Neural progenitor cell (in vitro differentiated cells): ENCODE measurements at regions not wholly inside any gene's neighbourhood (a gene's known extent, or its start where the extent isn't known, plus 50 kb on each side); places are given as distances from the start of the nearest gene placed in this dataset.
A peak's percentile ranks its signal among the peaks of the same experiment; 100 is the strongest.

Experiments used
- DNase-seq: peaks from one replicate; pipeline ENCODE4 v3.0.0-alpha.2; 2016; ENCODE audit warnings: low spot score
- H2AFZ ChIP-seq: fragments of 200-600 bp; sonication (generic); replicated peaks from 2 replicates; pipeline ENCODE4 v1.6.1; 2016; ENCODE audit warnings: antibody characterized with exemption
- H3F3A ChIP-seq: fragments of 200-600 bp; sonication (generic); 2 replicates; pipeline ENCODE4 v1.6.1; 2016; ENCODE audit warnings: antibody characterized with exemption, low read depth
- H3K27ac ChIP-seq: fragments of 200-600 bp; sonication (generic); 2 replicates; pipeline ENCODE4 v1.5.1; 2016; ENCODE audit warnings: mild to moderate bottlenecking
- H3K27me3 ChIP-seq: fragments of 200-600 bp; sonication (generic); 2 replicates; pipeline ENCODE4 v1.6.1; 2016; ENCODE audit warnings: mild to moderate bottlenecking, moderate library complexity
- H3K36me3 ChIP-seq: fragments of 200-600 bp; sonication (generic); 2 replicates; pipeline ENCODE4 v1.5.1; 2016
- H3K4me1 ChIP-seq: fragments of 200-600 bp; sonication (generic); 2 replicates; pipeline ENCODE4 v1.6.1; 2016; ENCODE audit warnings: mixed run types
- H3K4me2 ChIP-seq: fragments of 200-600 bp; sonication (generic); 2 replicates; pipeline ENCODE4 v1.6.1; 2016
- H3K4me3 ChIP-seq: fragments of 200-600 bp; sonication (generic); 2 replicates; pipeline ENCODE4 v1.5.1; 2016
- H3K79me2 ChIP-seq: fragments of 200-600 bp; sonication (generic); 2 replicates; pipeline ENCODE4 v1.6.1; 2016; ENCODE audit warnings: low read depth
- H3K9ac ChIP-seq: fragments of 200-600 bp; sonication (generic); 2 replicates; pipeline ENCODE4 v1.6.1; 2016
- H3K9me3 ChIP-seq: fragments of 200-600 bp; sonication (generic); 2 replicates; pipeline ENCODE4 v1.5.1; 2016; ENCODE audit warnings: low read depth
- H4K20me1 ChIP-seq: fragments of 200-600 bp; sonication (generic); 2 replicates; pipeline ENCODE4 v1.6.1; 2016; ENCODE audit warnings: low read depth
- H3K27ac Mint-ChIP-seq: 3 replicates; pipeline ENCODE4 v1.8.0; 2021; ENCODE audit warnings: mixed read lengths
- H3K27me3 Mint-ChIP-seq: 2 replicates; pipeline ENCODE4 v1.8.0; 2022; ENCODE audit warnings: low read depth, mild to moderate bottlenecking, inconsistent platforms, moderate library complexity, mixed read lengths; ENCODE audit not compliant: insufficient read depth
- H3K36me3 Mint-ChIP-seq: 3 replicates; pipeline ENCODE4 v1.8.0; 2021; ENCODE audit warnings: mixed read lengths
- H3K4me1 Mint-ChIP-seq: 3 replicates; pipeline ENCODE4 v1.8.0; 2021; ENCODE audit warnings: mixed read lengths
- H3K4me3 Mint-ChIP-seq: 3 replicates; pipeline ENCODE4 v1.8.0; 2021; ENCODE audit warnings: mild to moderate bottlenecking, moderate library complexity, mixed read lengths
- H3K9me3 Mint-ChIP-seq: 3 replicates; pipeline ENCODE4 v1.8.0; 2020; ENCODE audit warnings: mixed read lengths
- EZH2 ChIP-seq: fragments of 200-600 bp; sonication (generic); IDR thresholded peaks from 2 replicates; pipeline ENCODE4 v1.6.1; 2017; ENCODE audit warnings: antibody characterized with exemption, mild to moderate bottlenecking, moderate library complexity
- EZH2phosphoT487 ChIP-seq: fragments of 200-600 bp; sonication (generic); IDR thresholded peaks from 2 replicates; pipeline ENCODE4 v1.6.1; 2017; ENCODE audit warnings: antibody characterized with exemption
- TF ChIP-seq, protein P1 (sequence below): fragments of 200-600 bp; sonication (generic); IDR thresholded peaks from 2 replicates; pipeline ENCODE4 v1.5.1; 2017; ENCODE audit warnings: antibody characterized with exemption, mild to moderate bottlenecking

- H3K4me1 Mint-ChIP-seq: no peaks in the 10 kb centered on the region
- H2AFZ ChIP-seq: no peak overlapping the region
- peaks cover 5% of the 10 kb centered on the region for H3K27me3 Mint-ChIP-seq
- H3K79me2 ChIP-seq: no peaks in the 10 kb centered on the region
- H3K4me1 ChIP-seq: no peaks in the 10 kb centered on the region
- TF ChIP-seq, protein P1, sequence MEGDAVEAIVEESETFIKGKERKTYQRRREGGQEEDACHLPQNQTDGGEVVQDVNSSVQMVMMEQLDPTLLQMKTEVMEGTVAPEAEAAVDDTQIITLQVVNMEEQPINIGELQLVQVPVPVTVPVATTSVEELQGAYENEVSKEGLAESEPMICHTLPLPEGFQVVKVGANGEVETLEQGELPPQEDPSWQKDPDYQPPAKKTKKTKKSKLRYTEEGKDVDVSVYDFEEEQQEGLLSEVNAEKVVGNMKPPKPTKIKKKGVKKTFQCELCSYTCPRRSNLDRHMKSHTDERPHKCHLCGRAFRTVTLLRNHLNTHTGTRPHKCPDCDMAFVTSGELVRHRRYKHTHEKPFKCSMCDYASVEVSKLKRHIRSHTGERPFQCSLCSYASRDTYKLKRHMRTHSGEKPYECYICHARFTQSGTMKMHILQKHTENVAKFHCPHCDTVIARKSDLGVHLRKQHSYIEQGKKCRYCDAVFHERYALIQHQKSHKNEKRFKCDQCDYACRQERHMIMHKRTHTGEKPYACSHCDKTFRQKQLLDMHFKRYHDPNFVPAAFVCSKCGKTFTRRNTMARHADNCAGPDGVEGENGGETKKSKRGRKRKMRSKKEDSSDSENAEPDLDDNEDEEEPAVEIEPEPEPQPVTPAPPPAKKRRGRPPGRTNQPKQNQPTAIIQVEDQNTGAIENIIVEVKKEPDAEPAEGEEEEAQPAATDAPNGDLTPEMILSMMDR: no peak
- TF ChIP-seq EZH2 (no peak), EZH2phosphoT487 (no peak)
- no peak overlapping the region for H3K9ac ChIP-seq
- no peaks in the 10 kb centered on the region for H3K9me3 Mint-ChIP-seq
- no peaks in the 10 kb centered on the region for H3K27me3 ChIP-seq
- no peak overlapping the region for H3K4me2 ChIP-seq
- no peak overlapping the region for H3K27ac ChIP-seq
- H3K4me3 Mint-ChIP-seq: no peak overlapping the region
- H3K27ac Mint-ChIP-seq: peak overlapping the region; percentile 36
- H3K36me3 ChIP-seq: no peaks in the 10 kb centered on the region
- H3F3A ChIP-seq: no peaks in the 10 kb centered on the region
- H4K20me1 ChIP-seq: no peaks in the 10 kb centered on the region
- DNase-seq: no peak
- no peaks in the 10 kb centered on the region for H3K36me3 Mint-ChIP-seq
- H3K4me3 ChIP-seq: no peak overlapping the region
- no peaks in the 10 kb centered on the region for H3K9me3 ChIP-seq
These were observed 87.1 kb downstream of the RTP5 start for GRCh38 chr2:241956521-241957110.

DNA sequence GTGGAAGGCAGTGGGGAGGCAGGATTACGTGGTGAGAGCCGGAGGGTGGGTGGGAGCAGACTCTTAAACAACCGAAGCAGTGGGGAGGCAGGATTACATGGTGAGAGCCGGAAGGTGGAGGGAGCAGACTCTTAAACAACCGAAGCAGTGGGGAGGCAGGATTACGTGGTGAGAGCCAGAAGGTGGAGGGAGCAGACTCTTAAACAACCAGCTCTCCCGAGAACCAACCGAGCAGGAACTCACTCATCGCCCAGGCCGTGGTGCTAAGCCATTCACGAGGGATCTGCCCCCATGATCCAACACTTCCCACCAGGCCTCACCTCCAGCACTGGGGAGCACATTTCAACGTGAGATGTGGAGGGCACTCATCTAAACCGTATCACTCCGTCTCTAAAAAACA lies 87.7 kb downstream of the RTP5 start:
- H3K36me3 Mint-ChIP-seq: no peaks in the 10 kb centered on the region
- no peaks in the 10 kb centered on the region for H3F3A ChIP-seq
- no peak overlapping the region for H3K4me3 ChIP-seq
- H3K27me3 Mint-ChIP-seq: peaks cover 2% of the 10 kb centered on the region
- H3K79me2 ChIP-seq: no peaks in the 10 kb centered on the region
- H3K9me3 ChIP-seq: no peaks in the 10 kb centered on the region
- H3K27ac ChIP-seq: no peak overlapping the region
- no peak for TF ChIP-seq EZH2
- no peak for TF ChIP-seq EZH2phosphoT487
- TF ChIP-seq, protein P1: no peak
- no peak overlapping the region for H2AFZ ChIP-seq
- H3K4me3 Mint-ChIP-seq: no peak overlapping the region
- no peaks in the 10 kb centered on the region for H4K20me1 ChIP-seq
- H3K4me1 ChIP-seq: no peaks in the 10 kb centered on the region
- no peaks in the 10 kb centered on the region for H3K36me3 ChIP-seq
- no peaks in the 10 kb centered on the region for H3K9me3 Mint-ChIP-seq
- no peak overlapping the region for H3K9ac ChIP-seq
- H3K27me3 ChIP-seq: no peaks in the 10 kb centered on the region
- no peaks in the 10 kb centered on the region for H3K4me1 Mint-ChIP-seq
- H3K4me2 ChIP-seq: no peak overlapping the region
- H3K27ac Mint-ChIP-seq: no peak overlapping the region
- DNase-seq: no peak

DNA sequence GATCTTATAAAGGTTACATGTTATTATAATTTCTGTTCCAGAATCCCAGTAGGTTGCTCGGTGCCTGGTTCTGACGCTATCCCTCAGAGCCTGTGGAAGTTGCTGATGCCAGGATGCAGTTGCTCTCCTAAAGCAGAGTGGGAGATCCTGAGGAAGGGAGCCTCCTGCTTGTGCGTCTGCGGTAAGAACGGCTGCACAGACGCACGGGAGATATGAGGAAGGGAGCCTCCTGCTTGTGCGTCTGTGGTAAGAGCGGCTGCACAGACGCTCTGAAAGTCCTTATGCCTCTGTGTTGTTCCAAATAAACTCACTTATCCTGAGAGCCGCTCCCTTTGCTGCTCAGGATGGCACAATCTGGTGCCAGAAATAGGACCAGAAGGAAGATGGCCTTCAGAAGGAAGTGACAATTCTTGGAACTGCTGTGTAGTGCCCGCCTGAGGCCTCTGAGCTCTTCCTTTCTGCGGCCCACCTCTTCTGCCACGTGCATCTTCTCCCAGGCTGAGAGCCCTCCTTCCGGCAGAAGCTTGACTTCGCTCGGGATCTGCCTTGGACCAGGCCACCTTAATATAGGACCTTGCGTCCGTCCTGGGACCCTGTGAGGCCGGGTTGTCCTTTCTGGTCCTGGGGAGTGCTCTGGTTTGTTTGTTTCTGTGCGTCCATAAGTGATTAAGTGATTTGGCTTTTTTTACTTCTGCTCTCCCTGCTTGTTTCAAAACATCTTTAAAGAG lies 89.5 kb downstream of the RTP5 start:
- H3K4me3 Mint-ChIP-seq: no peak overlapping the region
- no peak for DNase-seq

More for the DNA sequence above, 89.5 kb downstream of the RTP5 start:
- no peaks in the 10 kb centered on the region for H3F3A ChIP-seq
- no peaks in the 10 kb centered on the region for H3K9me3 ChIP-seq
- TF ChIP-seq, protein P1: no peak
- TF ChIP-seq EZH2: no peak
- TF ChIP-seq EZH2phosphoT487: no peak
- Mint-ChIP-seq H3K27me3 (peaks cover 2% of the 10 kb centered on the region), H3K36me3 (no peaks in the 10 kb centered on the region), H3K4me1 (no peaks in the 10 kb centered on the region), H3K9me3 (no peaks in the 10 kb centered on the region), H3K27ac (no peak overlapping the region)
- H3K79me2 ChIP-seq: no peaks in the 10 kb centered on the region
- no peak overlapping the region for H3K4me3 ChIP-seq
- H3K9ac ChIP-seq: no peak overlapping the region
- no peaks in the 10 kb centered on the region for H4K20me1 ChIP-seq
- no peak overlapping the region for H3K4me2 ChIP-seq
- no peak overlapping the region for H3K27ac ChIP-seq
- no peaks in the 10 kb centered on the region for H3K27me3 ChIP-seq
- no peaks in the 10 kb centered on the region for H3K36me3 ChIP-seq
- no peaks in the 10 kb centered on the region for H3K4me1 ChIP-seq
- H2AFZ ChIP-seq: no peak overlapping the region
